ENCODE measurements at regions not wholly inside any gene's neighbourhood (a gene's known extent, or its start where the extent isn't known, plus 50 kb on each side); places are given as distances from the start of the nearest gene placed in this dataset.

GRCh38 chr19:28028881-28029444 is 1184.0 kb downstream of the UQCRFS1 start:
- H3K27ac Mint-ChIP-seq = no peak overlapping the region
- POLR2A ChIA-PET = no interaction called here
- H3K4me3 Mint-ChIP-seq = no peak overlapping the region
- H3K27me3 Mint-ChIP-seq = peaks cover 1% of the 10 kb centered on the region
- TF ChIP-seq, protein P1, sequence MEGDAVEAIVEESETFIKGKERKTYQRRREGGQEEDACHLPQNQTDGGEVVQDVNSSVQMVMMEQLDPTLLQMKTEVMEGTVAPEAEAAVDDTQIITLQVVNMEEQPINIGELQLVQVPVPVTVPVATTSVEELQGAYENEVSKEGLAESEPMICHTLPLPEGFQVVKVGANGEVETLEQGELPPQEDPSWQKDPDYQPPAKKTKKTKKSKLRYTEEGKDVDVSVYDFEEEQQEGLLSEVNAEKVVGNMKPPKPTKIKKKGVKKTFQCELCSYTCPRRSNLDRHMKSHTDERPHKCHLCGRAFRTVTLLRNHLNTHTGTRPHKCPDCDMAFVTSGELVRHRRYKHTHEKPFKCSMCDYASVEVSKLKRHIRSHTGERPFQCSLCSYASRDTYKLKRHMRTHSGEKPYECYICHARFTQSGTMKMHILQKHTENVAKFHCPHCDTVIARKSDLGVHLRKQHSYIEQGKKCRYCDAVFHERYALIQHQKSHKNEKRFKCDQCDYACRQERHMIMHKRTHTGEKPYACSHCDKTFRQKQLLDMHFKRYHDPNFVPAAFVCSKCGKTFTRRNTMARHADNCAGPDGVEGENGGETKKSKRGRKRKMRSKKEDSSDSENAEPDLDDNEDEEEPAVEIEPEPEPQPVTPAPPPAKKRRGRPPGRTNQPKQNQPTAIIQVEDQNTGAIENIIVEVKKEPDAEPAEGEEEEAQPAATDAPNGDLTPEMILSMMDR (IDR thresholded peaks at IDR 0.05) = no peak
- CTCF ChIA-PET = no interaction called here
- no peaks in the 10 kb centered on the region for H3K4me1 Mint-ChIP-seq (ENCODE audit: low read depth)
- intact Hi-C loops (cut with micrococcal nuclease) = no loop called here
- ATAC-seq (no peak), DNase-seq (no peak)
- H3K36me3 Mint-ChIP-seq (ENCODE audit: low read depth) = no peaks in the 10 kb centered on the region
- H3K9me3 Mint-ChIP-seq = peaks cover 6% of the 10 kb centered on the region

DNA sequence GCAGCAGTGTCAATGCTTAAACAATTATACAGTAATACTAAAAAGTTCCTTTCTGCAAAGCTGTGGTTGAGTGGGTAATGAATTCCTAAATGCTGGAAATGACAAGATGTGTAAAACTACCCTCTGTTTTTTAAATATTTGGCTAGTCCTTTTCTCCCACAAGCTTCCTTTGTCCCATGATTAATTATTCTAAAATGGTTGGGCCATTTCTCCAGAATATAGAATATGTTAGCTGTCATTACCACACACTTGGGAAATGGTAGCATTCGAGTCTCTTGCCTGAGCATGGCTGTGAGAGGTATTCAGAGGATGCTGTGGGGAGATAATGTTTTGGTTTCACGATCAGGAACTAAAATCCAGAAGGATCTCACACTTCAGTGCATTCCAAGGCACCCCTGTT is 1185.8 kb downstream of the UQCRFS1 start:
- H3K27me3 Mint-ChIP-seq = peaks cover 1% of the 10 kb centered on the region
- H3K27ac Mint-ChIP-seq = no peak overlapping the region
- no peaks in the 10 kb centered on the region for H3K36me3 Mint-ChIP-seq (ENCODE audit: low read depth)
- peaks cover 6% of the 10 kb centered on the region for H3K9me3 Mint-ChIP-seq
- ChIA-PET POLR2A (no interaction called here), CTCF (no interaction called here)
- intact Hi-C loops (cut with micrococcal nuclease) = no loop called here
- ATAC-seq (no peak), DNase-seq (no peak)
- no peaks in the 10 kb centered on the region for H3K4me1 Mint-ChIP-seq (ENCODE audit: low read depth)
- TF ChIP-seq, protein P1 (IDR thresholded peaks at IDR 0.05) = no peak
- no peak overlapping the region for H3K4me3 Mint-ChIP-seq

GRCh38 chr19:28026636-28027035 is 1186.3 kb downstream of the UQCRFS1 start:
- H3K9me3 Mint-ChIP-seq = peaks cover 5% of the 10 kb centered on the region
- intact Hi-C loops (cut with micrococcal nuclease) = no loop called here
- POLR2A ChIA-PET = no interaction called here

DNA sequence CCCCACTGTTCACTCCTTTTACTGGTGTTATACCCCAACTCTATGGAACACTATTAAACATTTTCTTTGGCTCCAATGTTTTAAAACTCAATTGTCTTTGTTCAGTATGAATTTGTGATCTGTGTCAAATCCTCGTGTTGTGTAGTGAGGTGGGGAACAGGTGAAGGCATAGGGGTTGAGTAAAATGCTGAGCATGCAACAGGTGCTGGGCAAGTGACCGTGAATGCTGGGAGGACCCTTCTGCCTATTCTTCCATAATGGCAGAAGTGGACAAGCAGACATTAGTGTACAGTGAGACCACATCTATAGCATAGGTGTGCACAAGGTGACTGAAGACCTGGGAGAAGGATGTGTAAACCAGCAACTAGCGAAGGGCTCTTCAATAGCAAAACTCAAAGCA is 1188.0 kb downstream of the UQCRFS1 start:
- TF ChIP-seq, protein P1 (IDR thresholded peaks at IDR 0.05) = no peak
- Mint-ChIP-seq H3K9me3 (peaks cover 2% of the 10 kb centered on the region), H3K4me1 (ENCODE audit: low read depth) (no peaks in the 10 kb centered on the region), H3K4me3 (no peak overlapping the region), H3K36me3 (ENCODE audit: low read depth) (no peaks in the 10 kb centered on the region), H3K27ac (no peak overlapping the region), H3K27me3 (peaks cover 1% of the 10 kb centered on the region)
- ATAC-seq = no peak
- intact Hi-C loops (cut with micrococcal nuclease) = no loop called here
- DNase-seq = no peak
- ChIA-PET CTCF (no interaction called here), POLR2A (no interaction called here)

More at GRCh38 chr19:28026636-28027035, 1186.3 kb downstream of the UQCRFS1 start:
- H3K4me1 Mint-ChIP-seq (ENCODE audit: low read depth) = no peaks in the 10 kb centered on the region
- no peak for DNase-seq
- CTCF ChIA-PET = no interaction called here
- H3K4me3 Mint-ChIP-seq = no peak overlapping the region
- TF ChIP-seq, protein P1 (IDR thresholded peaks at IDR 0.05) = no peak
- ATAC-seq = no peak
- no peaks in the 10 kb centered on the region for H3K36me3 Mint-ChIP-seq (ENCODE audit: low read depth)
- peaks cover 1% of the 10 kb centered on the region for H3K27me3 Mint-ChIP-seq
- H3K27ac Mint-ChIP-seq = no peak overlapping the region

GRCh38 chr19:28023064-28023463 is 1189.9 kb downstream of the UQCRFS1 start:
- intact Hi-C loops (cut with micrococcal nuclease) = no loop called here
- no peaks in the 10 kb centered on the region for H3K4me1 Mint-ChIP-seq (ENCODE audit: low read depth)
- no peaks in the 10 kb centered on the region for H3K36me3 Mint-ChIP-seq (ENCODE audit: low read depth)
- no peak for DNase-seq
- H3K4me3 Mint-ChIP-seq = no peak overlapping the region
- H3K9me3 Mint-ChIP-seq = no peaks in the 10 kb centered on the region
- POLR2A ChIA-PET = no interaction called here
- ATAC-seq = no peak
- TF ChIP-seq, protein P1 (IDR thresholded peaks at IDR 0.05) = no peak
- CTCF ChIA-PET = no interaction called here
- no peak overlapping the region for H3K27ac Mint-ChIP-seq
- H3K27me3 Mint-ChIP-seq = peaks cover under 1% of the 10 kb centered on the region

All from activated CD8-positive, alpha-beta T cell treated with anti-CD3 and anti-CD28 coated beads for 36 hours (primary cell).